ENCODE measurements at regions not wholly inside any gene's neighbourhood (a gene's known extent, or its start where the extent isn't known, plus 50 kb on each side); places are given as distances from the start of the nearest gene placed in this dataset.

GRCh38 chr5:117624201-117624600 is 1049.6 kb upstream of the SEMA6A start:
- ATAC-seq: no peak
- intact Hi-C loops (cut with DNase I): no loop called here

GRCh38 chr5:117623042-117623805 is 1048.6 kb upstream of the SEMA6A start:
- DNase-seq (no peak), ATAC-seq (no peak)
- H3K4me1 ChIP-seq: no peaks in the 10 kb centered on the region
- no peak overlapping the region for H3K4me3 ChIP-seq
- no peaks in the 10 kb centered on the region for H3K9me3 ChIP-seq
- H3K27me3 ChIP-seq: no peaks in the 10 kb centered on the region
- H3K36me3 ChIP-seq: no peaks in the 10 kb centered on the region
- intact Hi-C loops (cut with DNase I): no loop called here
- no peak overlapping the region for H3K27ac ChIP-seq
- TF ChIP-seq CTCF (IDR thresholded peaks at IDR 0.05): no peak

More at GRCh38 chr5:117624201-117624600, 1049.6 kb upstream of the SEMA6A start:
- H3K9me3 ChIP-seq: peaks cover 4% of the 10 kb centered on the region
- DNase-seq: no peak
- H3K4me3 ChIP-seq: no peak overlapping the region
- no peaks in the 10 kb centered on the region for H3K36me3 ChIP-seq
- no peak for TF ChIP-seq CTCF (IDR thresholded peaks at IDR 0.05)
- no peaks in the 10 kb centered on the region for H3K4me1 ChIP-seq
- H3K27ac ChIP-seq: no peak overlapping the region
- no peaks in the 10 kb centered on the region for H3K27me3 ChIP-seq

GRCh38 chr5:117621921-117622320 is 1047.3 kb upstream of the SEMA6A start:
- Histone ChIP-seq H3K36me3 (no peaks in the 10 kb centered on the region), H3K27me3 (no peaks in the 10 kb centered on the region), H3K9me3 (no peaks in the 10 kb centered on the region), H3K4me3 (no peak overlapping the region), H3K27ac (no peak overlapping the region), H3K4me1 (no peaks in the 10 kb centered on the region)
- ATAC-seq (no peak), DNase-seq (no peak)
- intact Hi-C loops (cut with DNase I): no loop called here
- no peak for TF ChIP-seq CTCF (IDR thresholded peaks at IDR 0.05)

- Histone ChIP-seq H3K9me3 (no peaks in the 10 kb centered on the region), H3K27ac (no peak overlapping the region), H3K36me3 (no peaks in the 10 kb centered on the region), H3K27me3 (no peaks in the 10 kb centered on the region), H3K4me3 (no peak overlapping the region), H3K4me1 (no peaks in the 10 kb centered on the region)
- no peak for DNase-seq
- intact Hi-C loops (cut with DNase I): no loop called here
- TF ChIP-seq CTCF (IDR thresholded peaks at IDR 0.05): no peak
- no peak for ATAC-seq
Measured at GRCh38 chr5:117615226-117615625, 1040.6 kb upstream of the SEMA6A start.

GRCh38 chr5:117614408-117614807 is 1039.8 kb upstream of the SEMA6A start:
- no peaks in the 10 kb centered on the region for H3K36me3 ChIP-seq

More at GRCh38 chr5:117614408-117614807, 1039.8 kb upstream of the SEMA6A start:
- ATAC-seq (no peak), DNase-seq (no peak)
- Histone ChIP-seq H3K4me1 (no peaks in the 10 kb centered on the region), H3K4me3 (no peak overlapping the region), H3K27ac (no peak overlapping the region), H3K27me3 (no peaks in the 10 kb centered on the region), H3K9me3 (no peaks in the 10 kb centered on the region)
- intact Hi-C loops (cut with DNase I): no loop called here
- no peak for TF ChIP-seq CTCF (IDR thresholded peaks at IDR 0.05)
